Activated T-cell treated with anti-CD3 and anti-CD28 coated beads, Interleukin-2, amount 50 U/mL, for 24 hours (primary cell): ENCODE measurements at regions not wholly inside any gene's neighbourhood (a gene's known extent, or its start where the extent isn't known, plus 50 kb on each side); places are given as distances from the start of the nearest gene placed in this dataset.
A peak's percentile ranks its signal among the peaks of the same experiment; 100 is the strongest.

ENCODE experiments used
- DNase-seq: peaks from one replicate; pipeline ENCODE4 v3.0.0-alpha.2; 2020
- H3K27ac Mint-ChIP-seq: 2 replicates; pipeline ENCODE4 v1.8.0; 2020; ENCODE audit warnings: mild to moderate bottlenecking, mixed read lengths
- H3K27me3 Mint-ChIP-seq: 2 replicates; pipeline ENCODE4 v1.8.0; 2020; ENCODE audit warnings: mixed read lengths
- H3K36me3 Mint-ChIP-seq: 2 replicates; pipeline ENCODE4 v1.8.0; 2020; ENCODE audit warnings: low read depth, mixed read lengths
- H3K4me1 Mint-ChIP-seq: 2 replicates; pipeline ENCODE4 v1.8.0; 2020; ENCODE audit warnings: low read depth, mixed read lengths
- H3K4me3 Mint-ChIP-seq: 2 replicates; pipeline ENCODE4 v1.8.0; 2020; ENCODE audit warnings: mild to moderate bottlenecking, moderate library complexity, mixed read lengths
- H3K9me3 Mint-ChIP-seq: 2 replicates; pipeline ENCODE4 v1.8.0; 2020; ENCODE audit warnings: mixed read lengths

- peaks cover 7% of the 10 kb centered on the region for H3K36me3 Mint-ChIP-seq
- no peak for DNase-seq
- no peak overlapping the region for H3K4me3 Mint-ChIP-seq
- no peak overlapping the region for H3K27ac Mint-ChIP-seq
- H3K27me3 Mint-ChIP-seq = no peaks in the 10 kb centered on the region
- H3K4me1 Mint-ChIP-seq = peaks cover 8% of the 10 kb centered on the region
- H3K9me3 Mint-ChIP-seq = peaks cover 12% of the 10 kb centered on the region
These were observed 168.1 kb downstream of the FGF1 start for GRCh38 chr5:142517840-142518239.

- Mint-ChIP-seq H3K36me3 (peaks cover 7% of the 10 kb centered on the region), H3K9me3 (peaks cover 12% of the 10 kb centered on the region), H3K27me3 (no peaks in the 10 kb centered on the region), H3K4me1 (peaks cover 8% of the 10 kb centered on the region), H3K4me3 (no peak overlapping the region), H3K27ac (no peak overlapping the region)
- DNase-seq = no peak
These were observed 169.2 kb downstream of the FGF1 start for GRCh38 chr5:142516732-142517131.

GRCh38 chr5:142515036-142515435 is 170.9 kb downstream of the FGF1 start:
- no peaks in the 10 kb centered on the region for H3K27me3 Mint-ChIP-seq

GRCh38 chr5:142514196-142514595 is 171.7 kb downstream of the FGF1 start:
- Mint-ChIP-seq H3K4me1 (peaks cover 13% of the 10 kb centered on the region), H3K27me3 (no peaks in the 10 kb centered on the region), H3K36me3 (peaks cover 7% of the 10 kb centered on the region), H3K4me3 (no peak overlapping the region), H3K9me3 (peaks cover 12% of the 10 kb centered on the region), H3K27ac (no peak overlapping the region)
- no peak for DNase-seq

More at GRCh38 chr5:142515036-142515435, 170.9 kb downstream of the FGF1 start:
- Mint-ChIP-seq H3K4me3 (no peak overlapping the region), H3K36me3 (peaks cover 7% of the 10 kb centered on the region), H3K27ac (no peak overlapping the region), H3K9me3 (peaks cover 12% of the 10 kb centered on the region), H3K4me1 (peaks cover 8% of the 10 kb centered on the region)
- DNase-seq = no peak

- no peaks in the 10 kb centered on the region for H3K27me3 Mint-ChIP-seq
- DNase-seq = no peak
- peaks cover 32% of the 10 kb centered on the region for H3K4me1 Mint-ChIP-seq
- H3K27ac Mint-ChIP-seq = no peak overlapping the region
- no peak overlapping the region for H3K4me3 Mint-ChIP-seq
- peaks cover 7% of the 10 kb centered on the region for H3K36me3 Mint-ChIP-seq
- H3K9me3 Mint-ChIP-seq = peaks cover 12% of the 10 kb centered on the region
These were observed 173.5 kb downstream of the FGF1 start for GRCh38 chr5:142512043-142513042.

GRCh38 chr5:142511358-142511757 is 174.5 kb downstream of the FGF1 start:
- no peak for DNase-seq
- Mint-ChIP-seq H3K27me3 (no peaks in the 10 kb centered on the region), H3K27ac (no peak overlapping the region), H3K4me3 (no peak overlapping the region), H3K9me3 (peaks cover 3% of the 10 kb centered on the region), H3K4me1 (peaks cover 38% of the 10 kb centered on the region), H3K36me3 (peaks cover 2% of the 10 kb centered on the region)

- Mint-ChIP-seq H3K4me1 (peaks cover 49% of the 10 kb centered on the region), H3K4me3 (no peak overlapping the region), H3K9me3 (no peaks in the 10 kb centered on the region), H3K27ac (no peak overlapping the region), H3K36me3 (no peaks in the 10 kb centered on the region), H3K27me3 (no peaks in the 10 kb centered on the region)
- no peak for DNase-seq
These were observed 176.9 kb downstream of the FGF1 start for GRCh38 chr5:142509026-142509425.

GRCh38 chr5:142508591-142508990 is 177.3 kb downstream of the FGF1 start:
- H3K27ac Mint-ChIP-seq = no peak overlapping the region
- no peak overlapping the region for H3K4me3 Mint-ChIP-seq
- no peak for DNase-seq
- no peaks in the 10 kb centered on the region for H3K36me3 Mint-ChIP-seq
- H3K4me1 Mint-ChIP-seq = peaks cover 54% of the 10 kb centered on the region
- H3K9me3 Mint-ChIP-seq = no peaks in the 10 kb centered on the region
- H3K27me3 Mint-ChIP-seq = no peaks in the 10 kb centered on the region

- H3K27ac Mint-ChIP-seq = peak overlapping the region; percentile 39
- peak overlapping the region; percentile 6 for H3K4me3 Mint-ChIP-seq
- H3K9me3 Mint-ChIP-seq = no peaks in the 10 kb centered on the region
- no peaks in the 10 kb centered on the region for H3K36me3 Mint-ChIP-seq
- no peak for DNase-seq
- H3K27me3 Mint-ChIP-seq = no peaks in the 10 kb centered on the region
- peaks cover 60% of the 10 kb centered on the region for H3K4me1 Mint-ChIP-seq
These were observed 178.1 kb downstream of the FGF1 start for GRCh38 chr5:142507531-142508372.

- Mint-ChIP-seq H3K27ac (no peak overlapping the region), H3K36me3 (no peaks in the 10 kb centered on the region), H3K9me3 (no peaks in the 10 kb centered on the region), H3K4me3 (no peak overlapping the region), H3K27me3 (no peaks in the 10 kb centered on the region), H3K4me1 (peaks cover 60% of the 10 kb centered on the region)
- no peak for DNase-seq
These were observed 179.1 kb downstream of the FGF1 start for GRCh38 chr5:142506756-142507155.

- H3K27ac Mint-ChIP-seq = peak overlapping the region; percentile 46
- H3K9me3 Mint-ChIP-seq = no peaks in the 10 kb centered on the region
- no peaks in the 10 kb centered on the region for H3K27me3 Mint-ChIP-seq
- no peaks in the 10 kb centered on the region for H3K36me3 Mint-ChIP-seq
- peaks cover 60% of the 10 kb centered on the region for H3K4me1 Mint-ChIP-seq
- no peak overlapping the region for H3K4me3 Mint-ChIP-seq
- DNase-seq = no peak
These were observed 179.8 kb downstream of the FGF1 start for GRCh38 chr5:142506046-142506445.

- Mint-ChIP-seq H3K36me3 (no peaks in the 10 kb centered on the region), H3K27me3 (no peaks in the 10 kb centered on the region), H3K4me3 (no peak overlapping the region), H3K27ac (no peak overlapping the region), H3K4me1 (peaks cover 31% of the 10 kb centered on the region), H3K9me3 (no peaks in the 10 kb centered on the region)
- no peak for DNase-seq
These were observed 177.1 kb upstream of the SPRY4 start for GRCh38 chr5:142501890-142502289.

- DNase-seq = no peak
- Mint-ChIP-seq H3K4me3 (no peak overlapping the region), H3K9me3 (no peaks in the 10 kb centered on the region), H3K4me1 (peaks cover 16% of the 10 kb centered on the region), H3K27me3 (no peaks in the 10 kb centered on the region), H3K27ac (no peak overlapping the region), H3K36me3 (no peaks in the 10 kb centered on the region)
These were observed 175.5 kb upstream of the SPRY4 start for GRCh38 chr5:142500227-142500905.

- peaks cover 15% of the 10 kb centered on the region for H3K4me1 Mint-ChIP-seq
- H3K27me3 Mint-ChIP-seq = no peaks in the 10 kb centered on the region
- H3K36me3 Mint-ChIP-seq = no peaks in the 10 kb centered on the region
- H3K9me3 Mint-ChIP-seq = no peaks in the 10 kb centered on the region
- H3K4me3 Mint-ChIP-seq = no peak overlapping the region
- DNase-seq = no peak
- H3K27ac Mint-ChIP-seq = no peak overlapping the region
These were observed 174.9 kb upstream of the SPRY4 start for GRCh38 chr5:142499591-142500226.
